ENCODE measurements at regions not wholly inside any gene's neighbourhood (a gene's known extent, or its start where the extent isn't known, plus 50 kb on each side); places are given as distances from the start of the nearest gene placed in this dataset.

DNA sequence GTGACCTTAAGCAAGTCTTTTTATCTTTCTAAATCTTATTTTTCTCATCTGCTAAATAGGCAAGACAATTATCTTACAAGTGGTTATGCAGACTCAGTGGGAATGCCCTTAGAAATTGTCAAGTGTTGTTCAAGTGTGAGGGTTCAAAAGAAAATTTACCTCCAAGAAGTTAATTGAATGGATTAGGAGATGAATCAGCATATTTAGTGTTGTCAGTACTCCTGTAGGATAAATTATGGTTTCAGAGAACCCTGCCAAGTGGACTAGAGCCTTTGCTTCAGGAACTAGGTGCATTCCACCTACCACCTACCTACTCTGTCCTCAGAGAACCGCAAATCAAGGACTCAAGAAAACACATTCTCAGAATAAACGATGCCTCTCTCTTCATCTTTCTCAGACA lies 69.8 kb upstream of the KCTD1 start:
- no peak for DNase-seq (ENCODE audit: low read depth in 2 of 2)

DNA sequence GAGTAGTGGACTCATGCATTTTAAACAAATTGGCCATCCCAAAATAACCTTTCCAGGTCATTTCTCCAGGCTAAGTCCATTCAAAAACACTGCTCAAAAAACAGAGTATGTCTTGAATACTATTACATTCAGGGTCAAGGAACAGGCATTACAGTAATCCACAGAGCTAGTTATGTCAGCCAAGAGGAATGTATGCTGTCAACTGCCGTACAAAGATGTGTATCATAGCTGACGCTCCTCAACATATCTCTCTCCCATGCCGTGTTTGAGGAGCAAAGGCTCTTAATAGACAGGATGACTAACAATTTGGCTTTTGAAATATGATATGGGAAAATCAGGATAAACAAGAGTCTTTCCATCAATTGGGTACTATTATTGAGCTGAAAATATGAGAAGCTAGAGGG lies 68.8 kb upstream of the KCTD1 start:
- no peak for DNase-seq (ENCODE audit: low read depth in 2 of 2)

DNA sequence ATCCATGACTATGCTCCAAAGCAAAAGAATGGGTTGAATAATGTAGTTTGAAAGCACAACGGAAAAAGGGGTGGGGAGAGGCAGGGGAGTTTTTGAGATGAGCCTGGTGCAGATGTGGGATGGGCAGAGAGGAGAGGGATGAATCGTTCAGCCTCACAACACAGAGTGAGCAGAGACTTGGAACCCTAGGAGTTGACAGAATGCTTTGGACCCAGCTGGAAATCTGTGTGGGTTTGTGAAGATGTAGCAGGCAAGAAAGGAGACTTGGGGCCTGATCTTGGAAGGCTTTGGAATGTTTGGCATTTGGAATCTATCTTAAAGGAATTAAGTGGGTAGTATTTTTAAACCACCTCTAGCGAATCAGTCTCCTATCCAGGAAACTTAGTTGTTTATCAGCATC lies 66.0 kb upstream of the KCTD1 start:
- no peak for DNase-seq (ENCODE audit: low read depth in 2 of 2)
